OCI-M2 (cell line): ENCODE measurements at regions not wholly inside any gene's neighbourhood (a gene's known extent, or its start where the extent isn't known, plus 50 kb on each side); places are given as distances from the start of the nearest gene placed in this dataset.
"Not testable (repeated sequence)": the region's sequence is repeated elsewhere in the genome, so short reads cannot be mapped to it uniquely, and the experiment has no call there.

Experiments used
- DNase-seq: peaks from one replicate; lab custom pipeline; 2025; ENCODE audit not compliant: unreplicated experiment; lab: John Stamatoyannopoulos, UW

DNA sequence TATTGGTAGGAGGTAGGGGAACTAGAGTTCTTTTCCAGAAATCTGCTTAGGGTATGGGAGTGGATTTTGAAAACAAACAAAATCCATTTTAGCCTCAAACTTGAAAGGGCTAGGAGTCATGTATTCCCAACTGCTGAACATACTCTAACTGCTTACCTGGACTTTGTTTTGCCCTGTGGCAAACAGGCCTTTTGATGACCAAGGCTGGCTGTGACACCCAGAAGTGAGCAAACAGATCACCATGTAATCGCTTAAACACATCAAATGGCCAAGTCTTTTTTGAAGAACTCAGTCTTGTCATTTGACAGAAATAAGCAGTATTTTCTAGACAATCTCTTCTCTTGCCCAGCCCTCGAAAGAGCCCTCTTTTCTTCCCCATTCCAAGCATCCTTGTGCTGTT, 203.4 kb downstream of the KIT start:
- no peak for DNase-seq

DNA sequence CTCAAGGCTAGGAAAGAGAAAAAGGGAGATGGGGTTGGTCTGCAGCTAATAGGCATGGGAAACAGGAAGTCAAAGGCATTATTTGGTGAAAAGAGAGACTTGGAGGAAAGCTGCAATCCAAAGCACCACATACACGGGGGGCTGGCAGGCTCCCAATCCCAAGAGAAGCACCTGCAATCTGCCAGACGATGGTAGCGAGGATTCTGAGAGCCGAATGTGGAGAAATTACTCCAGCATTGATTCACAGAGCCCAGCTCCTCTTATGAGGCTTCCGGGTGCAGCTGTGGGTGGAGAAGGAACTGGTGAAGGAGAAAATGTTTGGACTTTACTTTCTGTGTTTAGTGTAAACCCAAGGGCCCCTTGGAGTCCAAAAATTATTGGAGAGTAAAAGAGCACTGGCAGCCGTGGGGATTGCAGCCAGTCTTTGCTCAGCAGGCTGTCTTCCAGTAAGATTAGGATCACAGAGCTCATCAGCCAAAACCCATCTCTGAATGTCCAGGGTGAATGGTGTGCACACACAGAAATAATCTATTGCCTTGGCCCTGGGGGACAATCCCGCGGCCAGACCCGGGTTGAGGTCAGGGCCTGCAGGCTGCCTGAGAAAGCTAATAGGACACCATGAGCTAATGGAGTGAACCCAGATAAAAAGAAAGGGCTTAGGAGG, 197.6 kb downstream of the KIT start:
- DNase-seq, result no peak

DNA sequence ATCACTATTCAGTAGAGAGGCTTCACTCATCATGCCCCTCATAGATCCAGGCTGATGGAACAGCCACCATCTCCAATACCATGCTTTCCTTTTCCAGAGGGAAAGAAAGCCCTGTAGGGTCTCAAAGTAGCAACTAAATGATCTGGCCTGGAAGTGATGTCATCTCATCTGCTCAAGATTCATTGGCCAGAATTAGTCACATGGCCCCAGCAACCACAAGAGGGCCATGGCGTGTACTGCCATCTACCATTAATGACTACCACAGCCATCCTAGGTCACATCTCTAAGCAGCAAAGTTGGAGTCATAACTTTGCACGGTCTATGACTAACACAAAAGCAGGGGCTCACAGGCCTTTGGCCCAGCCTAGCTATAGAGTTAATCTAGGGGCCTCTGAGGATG, 194.8 kb downstream of the KIT start:
- DNase-seq, result no peak

DNA sequence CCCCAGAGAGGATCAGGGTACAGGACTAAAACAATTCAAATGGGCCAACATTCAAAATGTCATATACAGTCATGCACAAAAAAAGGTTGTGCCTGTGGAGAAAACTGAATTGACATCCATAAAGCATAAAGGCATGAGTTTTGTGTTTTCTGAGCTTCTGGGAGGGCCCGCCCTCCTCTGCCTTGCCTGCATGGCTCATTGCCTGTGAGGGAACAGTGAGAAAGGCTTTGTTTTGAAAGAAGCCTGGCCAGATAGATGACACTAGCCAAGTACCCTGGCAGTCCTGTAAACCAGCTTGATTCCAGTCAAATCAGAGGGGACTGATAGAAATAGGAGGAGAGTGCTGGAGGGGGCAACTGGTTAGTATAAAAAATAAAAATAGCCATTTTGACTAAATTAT, 194.3 kb downstream of the KIT start:
- DNase-seq, result no peak

DNA sequence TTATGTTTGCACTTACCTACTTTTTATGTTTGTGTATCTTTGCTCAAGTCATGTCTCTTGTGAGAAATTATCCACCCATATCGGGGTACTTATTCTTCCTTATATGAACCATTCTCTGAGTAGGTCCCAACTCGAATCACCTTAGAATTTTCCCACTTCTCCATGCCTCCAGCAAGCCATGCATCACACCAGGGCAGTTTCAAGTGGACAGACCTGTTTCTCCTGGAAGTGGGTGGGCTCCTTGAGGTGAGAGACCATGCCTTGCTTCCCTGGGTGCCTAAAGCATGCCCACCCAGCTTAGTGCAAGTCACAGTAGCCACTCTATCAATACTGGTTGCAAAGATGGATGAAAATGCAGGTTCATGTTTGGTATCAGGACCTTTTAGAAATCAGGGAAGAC, 187.2 kb downstream of the KIT start:
- DNase-seq, result no peak

DNA sequence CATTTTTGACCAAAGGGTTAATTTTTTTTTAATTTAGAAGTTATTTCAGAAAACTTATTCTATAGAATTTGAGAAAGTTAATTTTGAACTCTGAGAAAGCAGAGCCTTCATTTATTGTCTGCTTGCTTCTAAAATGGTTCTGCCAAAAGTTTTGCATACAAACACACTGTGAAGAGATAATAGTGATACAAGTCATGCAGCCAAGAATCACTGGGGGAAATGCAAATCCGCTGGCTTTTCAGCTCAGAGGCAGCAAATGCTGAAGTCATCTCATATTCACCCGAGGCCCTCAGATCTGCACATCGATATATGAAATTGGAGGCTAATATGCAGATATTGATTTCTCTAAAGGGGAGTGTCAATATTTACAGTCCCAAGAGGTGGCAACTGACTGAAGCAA, 186.2 kb downstream of the KIT start:
- DNase-seq, result no peak

DNA sequence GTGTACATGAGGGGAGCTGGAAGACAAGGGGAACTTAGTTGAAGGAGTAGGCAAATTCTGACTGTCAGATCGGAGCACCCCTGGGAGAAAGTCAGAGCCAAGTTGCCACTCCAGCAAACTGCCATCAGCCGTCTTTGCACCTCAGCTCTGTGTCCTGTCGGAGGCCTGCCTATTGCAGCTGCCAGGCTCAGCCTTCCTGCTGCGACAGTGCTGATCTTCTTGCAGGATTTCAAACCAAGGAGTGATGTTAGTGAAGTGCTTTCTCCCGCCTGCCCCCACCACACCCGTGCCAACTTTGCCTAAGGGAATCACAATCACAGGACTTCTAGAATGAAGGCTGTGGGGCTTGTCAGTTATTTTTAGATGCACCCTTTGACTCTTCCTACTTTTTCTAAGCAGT, 185.3 kb downstream of the KIT start:
- DNase-seq, result no peak

DNA sequence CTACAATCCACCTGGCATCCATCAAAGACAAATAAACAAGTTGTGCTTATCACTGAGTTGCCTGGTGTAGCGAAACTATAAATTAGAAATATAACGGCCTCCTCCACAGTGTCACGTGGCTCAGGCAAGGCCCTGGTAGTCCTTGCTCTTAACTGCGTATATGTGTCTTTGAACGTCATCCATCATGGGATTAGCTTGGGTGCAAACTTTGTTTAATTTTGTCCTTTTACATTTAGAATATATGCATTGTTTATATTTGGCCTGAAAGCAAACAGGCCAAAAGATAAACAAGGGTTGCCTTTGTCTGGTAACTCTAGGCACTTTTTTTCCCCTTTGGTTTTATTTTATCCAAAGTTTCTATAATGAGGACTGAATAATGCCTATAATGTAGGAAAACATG, 184.9 kb downstream of the KIT start:
- no peak for DNase-seq

DNA sequence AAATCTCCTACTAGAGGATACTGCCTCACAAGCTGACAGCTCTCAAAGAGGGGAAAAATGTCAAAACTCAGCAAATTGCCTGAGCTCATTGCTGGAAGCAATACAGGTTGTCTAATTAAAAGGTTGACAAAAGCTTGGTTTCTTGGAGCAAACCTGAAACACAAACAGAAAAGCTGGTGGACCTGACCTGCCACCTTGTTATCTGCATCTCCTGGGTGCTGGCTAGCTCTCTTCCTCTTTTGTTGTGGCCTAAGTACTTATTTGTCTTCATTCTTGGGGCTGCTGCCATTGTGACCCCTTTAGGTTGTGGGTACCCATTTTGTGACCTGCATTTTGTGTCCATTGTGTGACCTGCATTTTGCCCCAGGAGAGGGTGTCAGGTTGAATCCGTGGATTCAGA, 184.5 kb downstream of the KIT start:
- no peak for DNase-seq

DNA sequence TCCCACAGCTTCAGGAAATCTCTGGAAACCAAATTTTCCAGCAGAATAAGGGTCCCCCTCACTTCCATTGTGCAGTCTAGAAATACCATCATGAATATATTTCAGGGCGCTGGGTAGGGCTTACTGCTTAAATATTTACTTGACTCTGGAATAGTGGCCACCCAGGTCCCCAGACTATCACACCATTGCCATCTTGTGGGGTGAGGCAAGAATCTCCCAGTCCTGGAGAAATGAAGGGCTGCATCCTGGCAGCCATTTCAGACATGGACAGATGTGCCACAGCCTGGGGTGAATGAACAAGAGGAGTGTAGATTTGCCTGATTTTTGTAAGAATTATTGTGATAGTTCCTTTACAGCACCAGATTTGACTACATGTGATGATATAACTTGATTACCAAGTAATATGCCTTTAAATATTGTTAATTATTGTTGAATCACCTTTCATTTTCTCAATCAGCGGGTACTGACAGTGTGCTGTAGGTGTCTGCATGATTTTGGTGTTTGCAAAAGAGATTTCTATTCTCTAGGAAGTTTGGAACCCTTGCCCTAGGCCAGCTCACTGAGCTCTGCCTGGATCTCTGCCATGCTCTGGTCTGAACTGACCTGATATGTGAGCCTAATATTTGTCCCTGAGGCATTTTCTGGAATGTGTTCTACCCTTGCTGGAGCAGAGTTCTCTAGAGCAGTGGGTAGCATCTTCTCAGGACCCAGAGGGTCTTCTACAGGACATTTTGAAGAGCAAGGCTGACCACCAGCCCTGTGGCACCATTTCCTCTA, 183.4 kb downstream of the KIT start:
- DNase-seq, result no peak

DNA sequence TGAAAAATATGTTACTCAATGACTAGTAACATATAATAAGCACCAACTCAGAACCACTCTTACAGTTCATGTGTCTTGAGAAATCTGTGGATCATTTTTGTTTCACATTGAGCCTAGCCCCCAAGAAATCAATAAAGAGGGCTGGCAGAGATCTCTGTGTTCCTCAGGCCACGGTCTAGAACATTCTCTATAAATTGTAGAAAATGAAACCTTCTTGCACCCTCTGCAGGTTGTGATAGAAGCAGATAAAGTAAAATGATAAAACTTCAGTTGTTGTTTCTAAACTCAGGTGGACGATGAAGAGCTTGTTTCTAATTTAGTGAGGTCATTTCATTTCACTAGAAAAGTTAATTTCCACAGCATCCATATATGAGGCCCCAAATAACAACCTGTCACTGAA, 182.7 kb downstream of the KIT start:
- no peak for DNase-seq

DNA sequence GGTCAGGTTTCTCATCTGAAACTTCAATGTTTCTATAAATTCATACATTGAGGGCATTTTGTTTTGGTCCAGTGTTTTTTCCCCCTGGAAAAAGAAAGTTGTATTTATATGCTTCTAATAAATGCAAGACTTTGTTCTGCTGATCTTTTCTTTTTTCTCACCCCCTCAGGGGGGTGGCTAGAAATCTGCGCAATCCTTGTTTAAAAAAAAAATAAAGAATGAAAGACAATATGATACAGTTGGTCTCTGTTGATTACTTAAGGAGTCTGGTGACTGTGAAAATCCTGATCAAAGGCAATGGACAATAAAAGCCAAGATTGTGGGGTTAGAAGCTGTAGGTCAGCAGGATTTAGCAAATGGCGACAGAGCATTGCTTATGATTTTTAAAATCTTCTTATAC, 180.5 kb downstream of the KIT start:
- no peak for DNase-seq

DNA sequence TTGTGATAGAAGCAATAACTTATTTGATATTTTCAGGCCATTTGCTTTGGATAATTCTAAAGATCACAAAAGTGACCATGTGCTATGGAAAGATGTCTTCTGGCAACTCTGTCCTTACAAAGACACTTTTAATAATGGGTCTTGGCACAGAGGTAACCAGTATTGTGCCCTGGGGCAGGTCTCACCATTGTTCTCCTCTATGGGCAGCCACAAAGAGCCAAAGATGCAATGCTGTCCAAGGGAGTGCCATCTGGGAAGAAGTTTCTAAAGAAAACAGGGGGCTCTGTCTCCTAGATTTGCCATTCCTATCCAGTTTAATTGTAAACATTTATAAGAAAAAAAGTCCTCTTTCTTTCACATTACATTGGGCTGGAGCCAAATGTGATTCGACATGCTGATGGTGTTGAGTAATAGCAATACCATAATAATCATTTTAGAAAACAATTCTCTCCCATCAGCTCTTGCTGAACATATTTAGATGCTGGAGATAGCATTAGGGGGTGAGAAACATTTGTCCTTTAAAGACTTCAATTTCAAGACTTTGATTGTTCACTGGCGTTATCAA, 179.9 kb downstream of the KIT start:
- DNase-seq, result no peak

DNA sequence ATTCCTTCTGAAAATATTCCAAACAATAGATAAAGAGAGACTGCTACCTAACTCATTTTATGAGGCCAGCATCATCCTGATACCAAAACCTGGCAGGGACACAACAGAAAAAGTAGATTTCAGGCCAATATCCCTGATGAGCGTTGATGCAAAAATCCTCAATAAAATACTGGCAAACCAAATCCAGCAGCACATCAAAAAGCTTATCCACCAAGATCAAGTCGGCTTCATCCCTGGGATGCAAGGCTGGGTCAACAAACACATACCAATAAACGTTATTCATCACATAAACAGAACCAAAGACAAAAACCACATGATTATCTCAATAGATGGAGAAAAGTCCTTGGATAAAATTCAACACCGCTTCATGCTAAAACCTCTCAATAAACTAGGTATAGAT, 170.6 kb downstream of the KIT start:
- not testable (repeated sequence) for DNase-seq

DNA sequence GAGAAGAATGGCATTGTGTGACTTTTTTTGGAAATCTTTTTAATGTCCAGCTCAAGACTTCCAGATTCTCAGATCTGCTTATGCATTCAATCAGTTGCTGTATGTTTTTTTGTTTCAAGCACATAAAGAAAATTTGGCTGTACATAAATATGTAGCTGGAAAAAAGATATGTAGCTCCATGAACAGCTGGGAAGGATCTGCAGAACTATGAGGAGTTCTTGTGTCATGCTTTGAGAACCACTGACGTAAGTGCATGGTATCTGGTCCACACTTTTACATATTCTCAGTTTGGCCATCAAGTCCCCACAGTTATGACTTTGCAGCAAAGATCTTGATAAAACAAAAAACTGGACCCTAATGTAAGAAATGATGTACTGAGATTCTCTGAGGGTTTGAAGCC, 165.9 kb downstream of the KIT start:
- DNase-seq, result no peak

DNA sequence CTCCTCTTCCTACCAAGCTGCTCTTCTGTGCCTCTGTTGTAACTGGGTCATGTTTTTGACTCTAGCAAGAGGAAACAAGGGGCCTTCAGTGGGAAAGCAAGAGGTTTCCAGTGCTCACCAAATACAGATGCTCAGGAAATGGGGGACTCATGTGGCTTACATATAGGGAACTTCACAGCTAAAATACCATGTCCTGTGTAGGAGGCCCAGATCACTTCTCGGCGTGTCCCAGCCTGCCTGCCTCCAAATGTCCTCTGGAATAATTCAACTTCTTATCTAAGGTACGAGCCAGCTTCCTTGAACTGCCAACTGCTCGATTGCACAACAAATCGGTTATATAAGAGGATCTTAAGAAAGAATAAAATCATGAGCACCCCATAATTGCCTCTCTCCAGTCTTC, 161.3 kb downstream of the KIT start:
- no peak for DNase-seq

DNA sequence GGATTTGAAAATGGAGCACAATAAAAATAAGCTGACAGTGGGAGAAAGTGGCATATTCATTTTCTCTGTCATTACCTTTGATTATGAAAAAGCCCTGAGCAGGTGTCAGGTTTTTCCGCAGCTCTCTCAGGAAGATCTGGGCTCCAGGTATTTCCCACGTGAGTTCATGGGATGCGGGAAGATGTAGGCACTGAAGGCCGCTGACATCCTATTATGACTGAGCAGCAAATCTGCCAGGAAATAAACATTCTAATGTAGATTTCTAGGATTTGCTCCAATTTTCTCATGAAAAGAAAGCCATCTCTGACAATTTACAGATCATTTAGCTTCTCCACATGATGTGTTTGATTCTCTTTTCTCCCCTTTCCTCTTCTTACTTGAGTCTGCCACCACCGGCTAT, 160.7 kb downstream of the KIT start:
- no peak for DNase-seq

DNA sequence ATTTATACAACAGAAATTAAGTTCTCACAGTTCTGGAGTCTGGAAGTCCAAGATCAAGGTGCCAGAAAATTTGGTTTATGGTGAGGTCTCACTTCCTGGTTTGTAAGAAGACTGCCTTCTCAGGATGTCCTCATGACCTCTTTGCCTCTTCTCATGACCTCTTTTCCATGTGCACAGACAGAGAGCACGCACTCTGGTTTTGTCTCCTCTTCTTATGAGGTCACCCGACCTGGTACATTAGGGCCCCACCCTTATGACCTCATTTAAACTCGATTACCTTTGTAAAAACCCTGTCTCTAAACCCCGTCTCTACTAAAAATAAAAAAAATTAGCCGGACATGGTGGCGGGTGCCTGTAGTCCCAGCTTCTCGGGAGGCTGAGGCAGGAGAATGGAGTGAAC, 155.9 kb downstream of the KIT start:
- no peak for DNase-seq

DNA sequence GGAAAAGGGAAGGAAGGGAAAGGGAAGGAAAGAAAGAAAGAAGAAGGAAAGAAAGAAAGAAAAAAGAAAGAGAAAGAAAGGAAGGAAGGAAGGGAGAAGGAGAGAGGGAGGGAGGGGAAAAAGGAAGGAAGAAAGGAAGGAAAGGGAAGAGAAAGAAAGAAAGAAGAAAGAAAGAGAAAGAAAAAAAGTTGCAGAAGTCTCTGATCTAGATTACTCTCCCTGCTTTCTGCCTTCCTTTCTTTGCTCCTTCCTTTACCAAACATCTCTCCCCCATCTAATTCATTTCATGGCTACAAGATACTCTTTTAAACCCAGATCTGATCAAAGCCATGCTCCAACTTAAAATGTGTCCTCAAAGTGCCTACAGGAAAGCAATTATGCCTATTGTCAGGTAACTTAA, 148.6 kb downstream of the KIT start:
- DNase-seq, result no peak

DNA sequence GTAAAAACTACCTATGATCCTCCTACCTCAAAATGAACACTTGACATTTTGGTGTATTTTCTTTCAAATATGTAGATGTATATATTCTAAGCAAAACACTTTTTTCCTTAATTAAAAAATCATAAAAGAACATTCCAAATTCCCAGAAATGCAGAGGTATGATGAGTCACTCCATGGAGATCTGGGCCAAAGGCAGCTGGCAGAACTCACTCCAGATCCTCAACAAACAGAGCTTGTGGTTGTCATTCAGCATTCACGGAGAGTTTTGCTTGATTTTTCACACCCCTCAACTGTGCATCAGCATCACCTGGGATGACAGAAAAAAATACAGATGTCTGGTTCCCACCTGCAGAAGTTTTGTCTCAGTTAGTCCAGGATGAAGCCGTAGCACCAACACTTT, 144.6 kb downstream of the KIT start:
- no peak for DNase-seq

DNA sequence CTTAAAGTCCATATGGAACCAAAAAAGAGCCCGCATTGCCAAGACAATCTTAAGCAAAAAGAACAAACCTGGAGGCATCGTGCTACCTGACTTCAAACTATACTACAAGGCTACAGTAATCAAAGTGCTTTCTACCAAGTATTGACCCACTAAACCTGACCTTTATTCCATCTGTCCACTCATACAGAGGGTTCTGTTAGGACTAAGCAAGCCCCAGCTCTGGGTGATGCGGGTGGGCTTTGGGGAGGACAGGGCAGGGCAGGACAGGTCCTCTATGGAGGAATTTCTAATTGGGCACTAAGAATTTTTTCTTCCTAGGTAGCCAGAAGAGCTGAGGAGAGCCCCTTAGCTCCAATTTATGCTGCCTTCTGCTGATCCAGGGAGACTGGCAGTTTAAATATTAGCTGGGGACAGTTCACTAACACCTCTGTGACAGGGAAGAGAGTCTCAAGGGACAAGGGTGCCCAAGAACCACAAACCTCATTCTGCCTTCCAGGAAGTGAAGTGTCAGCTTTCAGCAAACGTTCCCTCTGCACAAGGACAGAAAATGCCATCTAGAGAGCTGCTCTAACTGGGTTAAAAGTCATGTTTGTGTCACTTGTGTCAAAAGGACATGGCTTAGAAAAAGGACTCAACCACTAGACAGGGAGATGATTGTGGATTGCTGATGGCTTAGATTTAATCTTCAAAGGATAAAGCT, 143.2 kb downstream of the KIT start:
- DNase-seq, result no peak

DNA sequence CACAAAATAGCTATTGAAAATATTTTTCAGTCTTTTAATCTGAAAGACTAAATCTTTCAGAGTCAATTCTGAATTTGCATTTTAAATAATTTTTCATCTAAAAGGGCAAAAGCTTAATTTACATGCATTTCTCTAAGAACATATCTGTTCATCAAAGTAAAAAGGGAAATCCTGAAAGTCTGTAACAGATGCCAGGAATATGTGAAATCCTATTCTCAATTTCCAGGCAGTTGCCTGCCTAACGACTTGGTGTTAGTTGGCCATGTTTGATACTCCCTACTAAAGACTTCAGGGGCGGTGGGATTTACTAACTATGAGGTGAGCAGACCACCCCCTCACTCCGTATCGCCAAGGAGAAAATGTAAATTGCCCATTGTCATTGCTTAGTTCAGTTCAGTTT, 136.8 kb downstream of the KIT start:
- no peak for DNase-seq
